Mesothelial cell of epicardium (in vitro differentiated cells): ENCODE measurements at regions not wholly inside any gene's neighbourhood (a gene's known extent, or its start where the extent isn't known, plus 50 kb on each side); places are given as distances from the start of the nearest gene placed in this dataset.

Source experiments
- DNase-seq, 2 experiments: peaks; one replicate each; pipeline ENCODE4 v3.0.0; 2021; ENCODE audit warnings: low spot score in 2 of 2; ENCODE audit not compliant: unreplicated experiment in 2 of 2
- H3K27ac Mint-ChIP-seq: 2 replicates; pipeline ENCODE4 v1.8.0; 2021; ENCODE audit warnings: mixed read lengths
- H3K27me3 Mint-ChIP-seq: 2 replicates; pipeline ENCODE4 v1.8.0; 2021; ENCODE audit warnings: low read depth, mixed read lengths
- H3K36me3 Mint-ChIP-seq: 2 replicates; pipeline ENCODE4 v1.8.0; 2021; ENCODE audit warnings: mixed read lengths
- H3K4me1 Mint-ChIP-seq: 2 replicates; pipeline ENCODE4 v1.8.0; 2021; ENCODE audit warnings: mixed read lengths
- H3K4me3 Mint-ChIP-seq: 2 replicates; pipeline ENCODE4 v1.8.0; 2021; ENCODE audit warnings: mild to moderate bottlenecking, moderate library complexity, mixed read lengths
- H3K9me3 Mint-ChIP-seq: 2 replicates; pipeline ENCODE4 v1.8.0; 2021; ENCODE audit warnings: mixed read lengths
- CTCF ChIP-seq: fragments of 200-600 bp; sonication (generic); IDR thresholded peaks from one replicate; pipeline ENCODE4 v1.5.0; 2021; ENCODE audit warnings: antibody characterized with exemption; ENCODE audit not compliant: unreplicated experiment

- Mint-ChIP-seq H3K27ac (peak overlapping the region; percentile 82), H3K4me1 (peaks cover 61% of the 10 kb centered on the region), H3K36me3 (no peaks in the 10 kb centered on the region)
These were observed 172.6 kb upstream of the UMPS start for GRCh38 chr3:124557433-124558232.

GRCh38 chr3:124558991-124559845 lies 171.0 kb upstream of the UMPS start:
- H3K27ac Mint-ChIP-seq: peak overlapping the region; percentile 93
- no peak for TF ChIP-seq CTCF
- peaks cover 67% of the 10 kb centered on the region for H3K4me1 Mint-ChIP-seq
- H3K9me3 Mint-ChIP-seq: peaks cover 5% of the 10 kb centered on the region
- H3K36me3 Mint-ChIP-seq: no peaks in the 10 kb centered on the region
- H3K27me3 Mint-ChIP-seq: no peaks in the 10 kb centered on the region
- no peak overlapping the region for H3K4me3 Mint-ChIP-seq
- DNase-seq: peak; percentile 57 to 76

More at GRCh38 chr3:124557433-124558232, 172.6 kb upstream of the UMPS start:
- H3K9me3 Mint-ChIP-seq: peaks cover 5% of the 10 kb centered on the region
- no peak overlapping the region for H3K4me3 Mint-ChIP-seq
- DNase-seq: no peak
- H3K27me3 Mint-ChIP-seq: no peaks in the 10 kb centered on the region
- TF ChIP-seq CTCF: no peak

GRCh38 chr3:124559846-124560574 lies 170.2 kb upstream of the UMPS start:
- peak; percentile 44 to 76 for DNase-seq
- peak overlapping the region; percentile 93 for H3K27ac Mint-ChIP-seq

GRCh38 chr3:124560666-124561215 lies 169.5 kb upstream of the UMPS start:
- Mint-ChIP-seq H3K27ac (peak overlapping the region; percentile 93), H3K4me3 (no peak overlapping the region), H3K9me3 (no peaks in the 10 kb centered on the region), H3K36me3 (no peaks in the 10 kb centered on the region), H3K27me3 (no peaks in the 10 kb centered on the region), H3K4me1 (peaks cover 72% of the 10 kb centered on the region)
- no peak for DNase-seq
- no peak for TF ChIP-seq CTCF

More at GRCh38 chr3:124559846-124560574, 170.2 kb upstream of the UMPS start:
- no peaks in the 10 kb centered on the region for H3K9me3 Mint-ChIP-seq
- H3K4me1 Mint-ChIP-seq: peaks cover 70% of the 10 kb centered on the region
- TF ChIP-seq CTCF: peak; percentile 81
- no peak overlapping the region for H3K4me3 Mint-ChIP-seq
- H3K27me3 Mint-ChIP-seq: no peaks in the 10 kb centered on the region
- H3K36me3 Mint-ChIP-seq: no peaks in the 10 kb centered on the region

GRCh38 chr3:124562769-124563168 lies 167.5 kb upstream of the UMPS start:
- Mint-ChIP-seq H3K4me3 (no peak overlapping the region), H3K27ac (peak overlapping the region; percentile 68), H3K27me3 (no peaks in the 10 kb centered on the region), H3K36me3 (no peaks in the 10 kb centered on the region), H3K4me1 (peaks cover 65% of the 10 kb centered on the region), H3K9me3 (no peaks in the 10 kb centered on the region)
- no peak for DNase-seq
- TF ChIP-seq CTCF: no peak
